ENCODE measurements at regions not wholly inside any gene's neighbourhood (a gene's known extent, or its start where the extent isn't known, plus 50 kb on each side); places are given as distances from the start of the nearest gene placed in this dataset.

DNA sequence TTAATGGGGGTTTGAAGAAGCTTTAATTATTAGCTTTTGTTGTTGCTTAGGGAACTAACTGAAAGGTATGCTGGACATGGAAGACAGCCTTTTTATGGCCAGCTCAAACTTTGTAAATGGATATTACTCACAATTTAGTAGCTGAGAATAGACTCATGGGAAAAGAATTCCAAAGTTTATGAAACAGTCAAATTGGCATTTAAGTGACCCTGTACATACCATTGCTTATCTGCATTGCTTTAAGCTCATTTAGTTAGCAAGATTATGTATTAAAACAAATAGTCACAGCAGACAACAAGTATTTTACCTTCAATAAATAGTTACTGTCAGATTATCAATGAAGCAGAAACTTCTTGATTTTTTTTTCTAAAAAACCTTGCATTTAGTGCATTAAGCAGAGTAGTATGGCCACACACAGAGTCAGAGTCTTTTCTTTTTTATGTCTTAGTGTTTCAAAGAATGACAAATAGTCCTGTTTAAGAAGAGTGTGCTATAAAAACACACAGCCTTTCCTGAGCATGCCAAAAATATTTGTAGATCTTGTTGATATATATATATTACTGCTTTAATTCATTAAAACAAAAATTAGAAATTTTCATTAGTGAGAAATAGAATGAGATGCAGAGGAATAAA, 102.2 kb downstream of the TTC6 start:
- no peak overlapping the region for H3K27ac Mint-ChIP-seq
- no peak for ATAC-seq

DNA sequence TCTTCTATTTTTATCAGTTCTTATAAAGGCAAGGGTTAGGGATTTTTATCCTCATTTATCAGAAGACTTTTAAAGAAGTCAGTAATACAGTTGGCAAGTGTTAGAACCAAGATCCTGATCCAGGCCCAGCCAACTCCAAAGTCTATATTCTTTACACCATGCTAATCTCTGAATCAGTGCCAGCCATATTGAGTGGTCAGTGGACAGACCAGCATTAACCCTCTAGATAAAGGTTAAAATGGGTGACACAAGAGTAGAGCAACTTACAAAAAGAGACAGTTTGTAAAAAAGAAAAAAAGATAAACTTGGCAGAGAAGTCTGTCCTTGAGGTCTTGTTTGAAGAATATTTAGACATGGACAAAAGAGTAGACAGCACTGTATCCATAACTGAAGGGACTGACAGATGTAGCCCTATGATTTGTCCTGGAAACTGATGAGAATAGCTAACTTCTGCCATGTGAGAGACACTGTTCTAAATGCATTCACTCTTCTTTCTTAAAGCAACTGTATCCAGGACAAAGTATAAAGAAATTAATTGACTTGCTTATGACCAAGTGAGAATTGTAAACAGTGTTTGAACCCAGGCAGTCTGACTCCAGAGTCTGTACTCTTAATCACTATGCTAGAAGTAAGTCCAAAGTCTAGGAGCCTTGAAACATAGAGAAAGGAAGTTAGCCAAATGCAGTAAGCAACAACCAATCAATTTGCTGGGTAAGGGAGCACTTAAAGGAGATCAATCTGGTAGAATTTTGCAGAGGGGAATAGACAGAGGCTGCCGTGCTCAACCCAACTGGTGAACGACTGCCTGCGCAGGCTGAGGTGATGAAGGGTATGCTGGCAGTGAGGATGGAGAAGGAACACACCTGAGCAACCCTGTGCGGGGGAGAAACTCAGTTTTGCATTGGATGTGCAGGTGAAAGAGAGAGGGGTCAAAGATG, 103.7 kb downstream of the TTC6 start:
- peaks cover 8% of the 10 kb centered on the region for H3K27me3 Mint-ChIP-seq (ENCODE audit: low read depth)
- DNase-seq (ENCODE audit: low spot score), result no peak
- ChIA-PET POLR2A (no interaction called here), CTCF (no interaction called here)
- no peaks in the 10 kb centered on the region for H3K4me1 Mint-ChIP-seq
- no peak overlapping the region for H3K27ac Mint-ChIP-seq
- H3K36me3 Mint-ChIP-seq, result no peaks in the 10 kb centered on the region
- H3K9me3 Mint-ChIP-seq, result peaks cover 5% of the 10 kb centered on the region
- no peak for ATAC-seq
- H3K4me3 Mint-ChIP-seq, result no peak overlapping the region
- TF ChIP-seq, protein P1, sequence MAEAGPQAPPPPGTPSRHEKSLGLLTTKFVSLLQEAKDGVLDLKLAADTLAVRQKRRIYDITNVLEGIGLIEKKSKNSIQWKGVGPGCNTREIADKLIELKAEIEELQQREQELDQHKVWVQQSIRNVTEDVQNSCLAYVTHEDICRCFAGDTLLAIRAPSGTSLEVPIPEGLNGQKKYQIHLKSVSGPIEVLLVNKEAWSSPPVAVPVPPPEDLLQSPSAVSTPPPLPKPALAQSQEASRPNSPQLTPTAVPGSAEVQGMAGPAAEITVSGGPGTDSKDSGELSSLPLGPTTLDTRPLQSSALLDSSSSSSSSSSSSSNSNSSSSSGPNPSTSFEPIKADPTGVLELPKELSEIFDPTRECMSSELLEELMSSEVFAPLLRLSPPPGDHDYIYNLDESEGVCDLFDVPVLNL (CRISPR knock-in tag; IDR thresholded peaks at IDR 0.05; ENCODE audit: borderline replicate concordance, low read depth), result no peak
- no peak for TF ChIP-seq ZNF423 (CRISPR knock-in tag; IDR thresholded peaks at IDR 0.05)
- TF ChIP-seq, protein P2, sequence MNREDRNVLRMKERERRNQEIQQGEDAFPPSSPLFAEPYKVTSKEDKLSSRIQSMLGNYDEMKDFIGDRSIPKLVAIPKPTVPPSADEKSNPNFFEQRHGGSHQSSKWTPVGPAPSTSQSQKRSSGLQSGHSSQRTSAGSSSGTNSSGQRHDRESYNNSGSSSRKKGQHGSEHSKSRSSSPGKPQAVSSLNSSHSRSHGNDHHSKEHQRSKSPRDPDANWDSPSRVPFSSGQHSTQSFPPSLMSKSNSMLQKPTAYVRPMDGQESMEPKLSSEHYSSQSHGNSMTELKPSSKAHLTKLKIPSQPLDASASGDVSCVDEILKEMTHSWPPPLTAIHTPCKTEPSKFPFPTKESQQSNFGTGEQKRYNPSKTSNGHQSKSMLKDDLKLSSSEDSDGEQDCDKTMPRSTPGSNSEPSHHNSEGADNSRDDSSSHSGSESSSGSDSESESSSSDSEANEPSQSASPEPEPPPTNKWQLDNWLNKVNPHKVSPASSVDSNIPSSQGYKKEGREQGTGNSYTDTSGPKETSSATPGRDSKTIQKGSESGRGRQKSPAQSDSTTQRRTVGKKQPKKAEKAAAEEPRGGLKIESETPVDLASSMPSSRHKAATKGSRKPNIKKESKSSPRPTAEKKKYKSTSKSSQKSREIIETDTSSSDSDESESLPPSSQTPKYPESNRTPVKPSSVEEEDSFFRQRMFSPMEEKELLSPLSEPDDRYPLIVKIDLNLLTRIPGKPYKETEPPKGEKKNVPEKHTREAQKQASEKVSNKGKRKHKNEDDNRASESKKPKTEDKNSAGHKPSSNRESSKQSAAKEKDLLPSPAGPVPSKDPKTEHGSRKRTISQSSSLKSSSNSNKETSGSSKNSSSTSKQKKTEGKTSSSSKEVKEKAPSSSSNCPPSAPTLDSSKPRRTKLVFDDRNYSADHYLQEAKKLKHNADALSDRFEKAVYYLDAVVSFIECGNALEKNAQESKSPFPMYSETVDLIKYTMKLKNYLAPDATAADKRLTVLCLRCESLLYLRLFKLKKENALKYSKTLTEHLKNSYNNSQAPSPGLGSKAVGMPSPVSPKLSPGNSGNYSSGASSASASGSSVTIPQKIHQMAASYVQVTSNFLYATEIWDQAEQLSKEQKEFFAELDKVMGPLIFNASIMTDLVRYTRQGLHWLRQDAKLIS (CRISPR knock-in tag; IDR thresholded peaks at IDR 0.05; ENCODE audit: borderline replicate concordance), result no peak
- no peak for TF ChIP-seq SOX15 (CRISPR knock-in tag; IDR thresholded peaks at IDR 0.05)

More for the DNA sequence above, 102.2 kb downstream of the TTC6 start:
- CTCF ChIA-PET, result interaction anchor here (1.0 kb wide), 1 partner anchor 12 kb away, joined by 4 read pairs; no protein-coding TSS in a partner anchor
- Mint-ChIP-seq H3K9me3 (peaks cover 19% of the 10 kb centered on the region), H3K4me1 (no peaks in the 10 kb centered on the region), H3K4me3 (no peak overlapping the region), H3K36me3 (no peaks in the 10 kb centered on the region), H3K27me3 (ENCODE audit: low read depth) (peaks cover 8% of the 10 kb centered on the region)
- POLR2A ChIA-PET, result interaction anchor here (0.6 kb wide), 1 partner anchor 58 kb away, joined by 5 read pairs; no protein-coding TSS in a partner anchor
- TF ChIP-seq ZNF121 (CRISPR knock-in tag; IDR thresholded peaks at IDR 0.05) (no peak), ZNF138 (CRISPR knock-in tag; conservative IDR thresholded peaks at IDR 0.05) (no peak), RORB (CRISPR knock-in tag; IDR thresholded peaks at IDR 0.05) (no peak), NR2C2 (CRISPR knock-in tag; IDR thresholded peaks at IDR 0.05) (no peak), PRRX2 (CRISPR knock-in tag; IDR thresholded peaks at IDR 0.05) (no peak), FOXK1 (CRISPR knock-in tag; IDR thresholded peaks at IDR 0.05) (no peak), NR1H2 (CRISPR knock-in tag; IDR thresholded peaks at IDR 0.05) (no peak), FOXP1 (CRISPR knock-in tag; IDR thresholded peaks at IDR 0.05; ENCODE audit: borderline replicate concordance) (no peak)
- TF ChIP-seq, protein P3, sequence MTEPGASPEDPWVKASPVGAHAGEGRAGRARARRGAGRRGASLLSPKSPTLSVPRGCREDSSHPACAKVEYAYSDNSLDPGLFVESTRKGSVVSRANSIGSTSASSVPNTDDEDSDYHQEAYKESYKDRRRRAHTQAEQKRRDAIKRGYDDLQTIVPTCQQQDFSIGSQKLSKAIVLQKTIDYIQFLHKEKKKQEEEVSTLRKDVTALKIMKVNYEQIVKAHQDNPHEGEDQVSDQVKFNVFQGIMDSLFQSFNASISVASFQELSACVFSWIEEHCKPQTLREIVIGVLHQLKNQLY (CRISPR knock-in tag; IDR thresholded peaks at IDR 0.05), result no peak
- TF ChIP-seq, protein P4, sequence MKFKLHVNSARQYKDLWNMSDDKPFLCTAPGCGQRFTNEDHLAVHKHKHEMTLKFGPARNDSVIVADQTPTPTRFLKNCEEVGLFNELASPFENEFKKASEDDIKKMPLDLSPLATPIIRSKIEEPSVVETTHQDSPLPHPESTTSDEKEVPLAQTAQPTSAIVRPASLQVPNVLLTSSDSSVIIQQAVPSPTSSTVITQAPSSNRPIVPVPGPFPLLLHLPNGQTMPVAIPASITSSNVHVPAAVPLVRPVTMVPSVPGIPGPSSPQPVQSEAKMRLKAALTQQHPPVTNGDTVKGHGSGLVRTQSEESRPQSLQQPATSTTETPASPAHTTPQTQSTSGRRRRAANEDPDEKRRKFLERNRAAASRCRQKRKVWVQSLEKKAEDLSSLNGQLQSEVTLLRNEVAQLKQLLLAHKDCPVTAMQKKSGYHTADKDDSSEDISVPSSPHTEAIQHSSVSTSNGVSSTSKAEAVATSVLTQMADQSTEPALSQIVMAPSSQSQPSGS (CRISPR knock-in tag; IDR thresholded peaks at IDR 0.05; ENCODE audit: borderline replicate concordance, low read depth), result no peak
- TF ChIP-seq, protein P1 (CRISPR knock-in tag; IDR thresholded peaks at IDR 0.05; ENCODE audit: borderline replicate concordance, low read depth), result no peak
- TF ChIP-seq, protein P5, sequence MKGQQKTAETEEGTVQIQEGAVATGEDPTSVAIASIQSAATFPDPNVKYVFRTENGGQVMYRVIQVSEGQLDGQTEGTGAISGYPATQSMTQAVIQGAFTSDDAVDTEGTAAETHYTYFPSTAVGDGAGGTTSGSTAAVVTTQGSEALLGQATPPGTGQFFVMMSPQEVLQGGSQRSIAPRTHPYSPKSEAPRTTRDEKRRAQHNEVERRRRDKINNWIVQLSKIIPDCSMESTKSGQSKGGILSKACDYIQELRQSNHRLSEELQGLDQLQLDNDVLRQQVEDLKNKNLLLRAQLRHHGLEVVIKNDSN (CRISPR knock-in tag; IDR thresholded peaks at IDR 0.05), result no peak
- TF ChIP-seq, protein P6, sequence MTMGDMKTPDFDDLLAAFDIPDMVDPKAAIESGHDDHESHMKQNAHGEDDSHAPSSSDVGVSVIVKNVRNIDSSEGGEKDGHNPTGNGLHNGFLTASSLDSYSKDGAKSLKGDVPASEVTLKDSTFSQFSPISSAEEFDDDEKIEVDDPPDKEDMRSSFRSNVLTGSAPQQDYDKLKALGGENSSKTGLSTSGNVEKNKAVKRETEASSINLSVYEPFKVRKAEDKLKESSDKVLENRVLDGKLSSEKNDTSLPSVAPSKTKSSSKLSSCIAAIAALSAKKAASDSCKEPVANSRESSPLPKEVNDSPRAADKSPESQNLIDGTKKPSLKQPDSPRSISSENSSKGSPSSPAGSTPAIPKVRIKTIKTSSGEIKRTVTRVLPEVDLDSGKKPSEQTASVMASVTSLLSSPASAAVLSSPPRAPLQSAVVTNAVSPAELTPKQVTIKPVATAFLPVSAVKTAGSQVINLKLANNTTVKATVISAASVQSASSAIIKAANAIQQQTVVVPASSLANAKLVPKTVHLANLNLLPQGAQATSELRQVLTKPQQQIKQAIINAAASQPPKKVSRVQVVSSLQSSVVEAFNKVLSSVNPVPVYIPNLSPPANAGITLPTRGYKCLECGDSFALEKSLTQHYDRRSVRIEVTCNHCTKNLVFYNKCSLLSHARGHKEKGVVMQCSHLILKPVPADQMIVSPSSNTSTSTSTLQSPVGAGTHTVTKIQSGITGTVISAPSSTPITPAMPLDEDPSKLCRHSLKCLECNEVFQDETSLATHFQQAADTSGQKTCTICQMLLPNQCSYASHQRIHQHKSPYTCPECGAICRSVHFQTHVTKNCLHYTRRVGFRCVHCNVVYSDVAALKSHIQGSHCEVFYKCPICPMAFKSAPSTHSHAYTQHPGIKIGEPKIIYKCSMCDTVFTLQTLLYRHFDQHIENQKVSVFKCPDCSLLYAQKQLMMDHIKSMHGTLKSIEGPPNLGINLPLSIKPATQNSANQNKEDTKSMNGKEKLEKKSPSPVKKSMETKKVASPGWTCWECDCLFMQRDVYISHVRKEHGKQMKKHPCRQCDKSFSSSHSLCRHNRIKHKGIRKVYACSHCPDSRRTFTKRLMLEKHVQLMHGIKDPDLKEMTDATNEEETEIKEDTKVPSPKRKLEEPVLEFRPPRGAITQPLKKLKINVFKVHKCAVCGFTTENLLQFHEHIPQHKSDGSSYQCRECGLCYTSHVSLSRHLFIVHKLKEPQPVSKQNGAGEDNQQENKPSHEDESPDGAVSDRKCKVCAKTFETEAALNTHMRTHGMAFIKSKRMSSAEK (CRISPR knock-in tag; IDR thresholded peaks at IDR 0.05; ENCODE audit: borderline replicate concordance), result no peak
- TF ChIP-seq, protein P7, sequence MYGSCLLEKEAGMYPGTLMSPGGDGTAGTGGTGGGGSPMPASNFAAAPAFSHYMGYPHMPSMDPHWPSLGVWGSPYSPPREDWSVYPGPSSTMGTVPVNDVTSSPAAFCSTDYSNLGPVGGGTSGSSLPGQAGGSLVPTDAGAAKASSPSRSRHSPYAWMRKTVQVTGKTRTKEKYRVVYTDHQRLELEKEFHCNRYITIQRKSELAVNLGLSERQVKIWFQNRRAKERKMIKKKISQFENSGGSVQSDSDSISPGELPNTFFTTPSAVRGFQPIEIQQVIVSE (CRISPR knock-in tag; IDR thresholded peaks at IDR 0.05; ENCODE audit: borderline replicate concordance), result no peak
- no peak for DNase-seq (ENCODE audit: low spot score)

Data from WTC11 (cell line).